M059J (cell line): ENCODE measurements at regions not wholly inside any gene's neighbourhood (a gene's known extent, or its start where the extent isn't known, plus 50 kb on each side); places are given as distances from the start of the nearest gene placed in this dataset.
A peak's percentile ranks its signal among the peaks of the same experiment; 100 is the strongest.

ENCODE experiments used
- DNase-seq: peaks from one replicate; pipeline ENCODE4 v3.0.0-alpha.2; 2012; ENCODE audit warnings: low read depth

DNA sequence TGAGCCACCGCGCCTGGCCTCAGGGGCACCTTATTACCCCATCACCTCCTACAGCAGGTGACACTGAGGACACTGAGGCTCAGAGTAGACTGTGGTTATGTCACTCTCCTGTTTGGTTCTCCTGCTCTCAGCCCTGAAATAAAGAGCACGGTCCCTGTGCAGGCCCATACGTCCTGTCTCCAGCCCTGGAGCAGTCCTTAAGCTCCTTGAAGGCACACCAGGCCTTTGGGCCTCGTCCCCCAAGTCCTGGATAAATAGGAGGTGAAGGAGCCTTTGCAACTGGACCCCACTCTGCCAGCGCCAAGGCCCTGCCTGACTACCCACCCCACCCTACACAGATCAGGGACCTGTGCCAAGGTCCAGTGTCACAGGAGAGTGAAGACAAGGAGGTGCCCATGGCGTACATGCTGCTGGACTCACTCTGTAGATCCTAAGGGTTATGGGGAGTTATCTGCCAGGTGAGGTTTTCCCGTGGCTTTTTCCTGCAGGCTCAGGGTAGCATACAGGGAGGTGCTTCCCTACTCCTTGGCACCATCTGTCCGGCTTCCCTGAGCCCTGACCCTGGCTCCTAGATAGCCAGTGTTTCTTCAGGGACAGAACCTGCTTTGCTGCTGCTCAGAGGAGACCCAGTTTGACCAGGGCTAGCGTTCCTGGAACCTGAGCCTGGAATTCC lies 253.2 kb downstream of the SEC14L1 start:
- DNase-seq: no peak

- peak; percentile 77 for DNase-seq
Measured at GRCh38 chr17:77394540-77395295, 253.9 kb downstream of the SEC14L1 start.

DNA sequence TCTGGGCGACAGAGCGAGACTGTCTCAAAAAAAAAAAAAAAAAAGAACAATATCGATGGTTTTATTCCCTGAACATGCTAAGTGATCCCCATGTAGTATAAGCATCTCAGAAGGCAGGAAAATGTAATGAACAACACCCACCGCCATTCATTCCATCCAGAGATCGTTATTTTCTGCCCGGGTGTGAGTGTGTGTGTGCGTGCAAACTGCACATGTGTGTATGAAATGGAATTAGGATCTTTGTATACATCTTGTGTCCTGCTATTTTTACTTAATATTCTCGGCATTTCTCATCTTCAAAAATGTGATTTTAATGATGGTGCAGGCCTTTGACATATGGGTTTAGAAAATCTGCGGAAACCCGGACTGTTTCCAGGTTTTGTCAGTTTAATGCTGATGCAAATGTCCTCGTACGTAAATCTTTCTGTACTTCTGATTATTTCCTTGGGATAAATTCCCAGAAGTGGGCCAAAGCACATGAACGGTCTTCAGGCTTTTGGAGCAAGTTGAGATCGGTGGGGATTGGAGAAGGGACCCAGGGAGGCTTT lies 254.8 kb downstream of the SEC14L1 start:
- DNase-seq: no peak

- no peak for DNase-seq
Measured at GRCh38 chr17:77396610-77397009, 255.8 kb downstream of the SEC14L1 start.

DNA sequence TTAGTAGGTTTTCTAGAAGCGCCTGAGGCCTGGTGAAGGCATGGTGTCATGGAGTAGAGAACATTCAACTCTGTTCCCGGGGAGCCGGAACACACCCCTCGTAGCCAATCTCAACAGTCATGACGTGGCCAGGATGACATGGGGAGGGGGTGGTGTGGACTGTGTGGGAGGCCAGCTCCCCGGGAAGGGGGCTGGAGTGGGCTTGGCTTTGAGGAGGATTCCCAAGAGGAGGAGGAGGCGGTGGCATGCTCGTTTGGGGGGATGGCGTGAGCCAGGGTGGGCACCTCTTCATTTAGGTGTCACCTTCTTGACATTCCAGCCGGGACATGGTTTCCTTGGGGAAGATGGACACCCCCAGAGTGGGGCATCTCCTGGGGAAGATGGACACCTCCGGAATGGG lies 257.5 kb downstream of the SEC14L1 start:
- DNase-seq: no peak

DNA sequence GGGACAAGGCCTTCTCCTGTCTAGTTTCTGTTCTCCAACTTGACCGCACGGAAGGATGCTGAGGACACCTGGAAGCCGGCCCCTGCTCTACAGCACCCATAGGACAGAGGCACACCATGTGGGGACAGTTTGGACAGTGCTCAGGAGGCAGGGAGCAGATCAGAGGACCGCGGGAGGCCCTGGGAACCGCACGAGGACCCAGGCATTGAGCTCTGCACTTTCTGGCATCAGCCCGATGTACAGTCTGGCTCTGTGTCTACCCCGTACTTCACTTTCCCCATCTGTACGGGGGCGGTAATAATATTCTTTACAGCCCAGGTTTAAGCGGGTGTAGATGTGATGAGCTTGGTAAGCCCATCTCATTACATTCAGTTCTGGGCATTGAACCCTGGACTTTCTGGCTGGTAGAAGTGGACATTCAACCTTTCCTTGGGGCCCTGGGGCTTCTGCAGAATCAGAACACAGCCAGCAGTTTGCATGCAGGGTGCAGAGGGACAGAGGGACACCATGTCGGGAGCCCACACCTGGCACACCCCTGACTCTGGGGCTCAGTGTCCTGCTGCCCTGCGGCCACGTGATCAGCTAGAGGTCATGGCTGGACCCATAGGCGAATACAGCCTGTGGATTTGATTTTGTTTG lies 258.7 kb downstream of the SEC14L1 start:
- no peak for DNase-seq

DNA sequence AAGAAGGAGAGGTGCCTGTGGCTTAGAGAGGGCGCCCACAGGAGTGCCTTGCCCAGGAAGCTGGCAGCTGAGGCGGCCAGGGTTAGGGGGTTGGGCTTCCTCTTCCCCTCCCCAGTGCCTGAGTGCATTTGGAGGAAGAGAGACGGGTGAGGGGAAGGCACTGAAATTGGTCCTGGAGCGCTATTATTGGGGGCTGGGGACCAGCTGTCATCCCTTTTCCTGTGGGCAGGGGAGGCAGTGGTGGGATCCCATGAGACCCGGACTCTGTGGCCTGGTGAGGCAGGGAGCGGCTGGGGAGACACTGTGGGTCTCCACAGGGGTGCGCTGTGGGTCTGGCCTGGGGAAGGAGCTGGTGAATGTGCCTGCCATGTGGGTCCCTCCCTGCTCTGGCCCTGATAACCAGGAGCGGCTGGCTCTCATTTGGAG lies 259.7 kb downstream of the SEC14L1 start:
- no peak for DNase-seq

DNA sequence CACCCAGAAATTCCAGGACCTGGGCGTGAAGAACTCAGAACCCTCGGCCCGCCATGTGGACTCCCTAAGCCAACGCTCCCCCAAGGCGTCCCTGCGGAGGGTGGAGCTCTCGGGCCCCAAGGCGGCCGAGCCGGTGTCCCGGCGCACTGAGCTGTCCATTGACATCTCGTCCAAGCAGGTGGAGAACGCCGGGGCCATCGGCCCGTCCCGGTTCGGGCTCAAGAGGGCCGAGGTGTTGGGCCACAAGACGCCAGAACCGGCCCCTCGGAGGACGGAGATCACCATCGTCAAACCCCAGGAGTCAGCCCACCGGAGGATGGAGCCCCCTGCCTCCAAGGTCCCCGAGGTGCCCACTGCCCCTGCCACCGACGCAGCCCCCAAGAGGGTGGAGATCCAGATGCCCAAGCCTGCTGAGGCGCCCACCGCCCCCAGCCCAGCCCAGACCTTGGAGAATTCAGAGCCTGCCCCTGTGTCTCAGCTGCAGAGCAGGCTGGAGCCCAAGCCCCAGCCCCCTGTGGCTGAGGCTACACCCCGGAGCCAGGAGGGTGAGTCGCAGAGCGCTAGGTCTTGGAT lies 261.5 kb downstream of the SEC14L1 start:
- DNase-seq: no peak

DNA sequence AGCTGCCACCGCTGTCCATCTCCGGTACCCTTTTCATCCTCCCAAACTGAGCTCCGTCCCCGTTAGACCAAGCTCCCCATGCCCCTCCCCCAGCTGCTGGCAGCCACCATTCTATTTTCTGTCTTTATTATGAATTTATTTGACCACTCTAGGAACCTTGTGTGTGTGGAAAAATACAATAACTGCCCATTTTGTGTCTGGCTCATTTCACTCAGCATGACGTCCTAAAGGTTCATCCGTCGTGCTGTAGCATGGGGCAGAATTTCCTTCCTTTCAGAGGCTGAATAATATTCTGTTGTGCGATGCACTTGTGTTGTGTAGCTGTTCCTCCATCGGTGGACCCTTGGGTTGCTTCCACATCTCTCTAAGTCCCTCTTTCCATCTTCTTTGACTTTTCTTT lies 263.1 kb downstream of the SEC14L1 start:
- no peak for DNase-seq

GRCh38 chr17:77404812-77405581 lies 264.2 kb downstream of the SEC14L1 start:
- DNase-seq: peak; percentile 89

GRCh38 chr17:77405867-77406732 lies 265.3 kb downstream of the SEC14L1 start:
- DNase-seq: no peak

DNA sequence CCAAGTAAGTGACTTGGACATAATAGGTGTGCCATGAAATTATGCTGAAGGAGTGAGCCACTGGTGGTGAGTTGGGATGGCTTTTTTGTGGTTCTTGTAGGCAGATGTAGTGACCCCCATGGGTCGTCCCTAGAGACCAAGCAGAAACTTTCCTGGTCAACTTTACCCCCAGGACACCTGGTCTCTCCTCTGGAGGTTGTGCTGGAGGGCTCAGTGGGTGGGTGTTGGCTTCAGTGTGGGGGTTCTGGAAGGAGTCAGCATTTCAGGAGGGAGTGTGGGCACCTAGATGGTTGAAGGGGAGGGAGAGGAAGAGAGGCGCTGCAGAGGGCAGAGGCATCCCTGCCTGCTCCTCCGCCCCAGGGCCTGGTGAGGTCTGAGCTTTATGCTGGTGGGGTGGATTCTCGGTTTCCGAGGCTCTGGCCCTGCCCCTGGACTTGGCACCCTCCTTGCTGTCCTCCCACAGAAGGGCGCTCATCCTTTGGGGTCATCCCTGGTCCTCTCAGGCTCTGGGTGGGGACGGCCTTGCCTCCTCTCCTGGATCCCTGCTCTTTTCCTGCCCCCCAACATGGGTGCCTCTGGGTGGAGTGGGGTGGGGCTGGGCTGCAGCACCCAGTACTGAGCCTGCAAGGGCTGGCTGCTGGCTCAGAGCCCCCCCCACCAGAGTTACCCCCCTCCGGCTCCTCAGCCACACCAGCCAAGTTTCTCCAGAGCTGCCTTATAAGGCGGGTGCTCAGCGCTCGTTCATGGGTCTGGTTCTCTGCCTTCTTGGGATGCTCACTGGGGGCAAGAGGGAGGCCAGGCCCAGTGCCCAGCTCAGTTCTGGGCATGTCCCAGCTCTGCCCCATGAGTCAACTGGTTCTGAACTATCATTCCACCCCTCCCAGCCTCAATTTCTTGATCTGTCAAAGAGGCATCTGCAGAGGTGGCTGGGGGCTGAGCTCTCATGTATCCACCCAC lies 266.8 kb downstream of the SEC14L1 start:
- DNase-seq: no peak

GRCh38 chr17:77408284-77408683 lies 267.5 kb downstream of the SEC14L1 start:
- DNase-seq: no peak

GRCh38 chr17:77409282-77410161 lies 268.8 kb downstream of the SEC14L1 start:
- no peak for DNase-seq

DNA sequence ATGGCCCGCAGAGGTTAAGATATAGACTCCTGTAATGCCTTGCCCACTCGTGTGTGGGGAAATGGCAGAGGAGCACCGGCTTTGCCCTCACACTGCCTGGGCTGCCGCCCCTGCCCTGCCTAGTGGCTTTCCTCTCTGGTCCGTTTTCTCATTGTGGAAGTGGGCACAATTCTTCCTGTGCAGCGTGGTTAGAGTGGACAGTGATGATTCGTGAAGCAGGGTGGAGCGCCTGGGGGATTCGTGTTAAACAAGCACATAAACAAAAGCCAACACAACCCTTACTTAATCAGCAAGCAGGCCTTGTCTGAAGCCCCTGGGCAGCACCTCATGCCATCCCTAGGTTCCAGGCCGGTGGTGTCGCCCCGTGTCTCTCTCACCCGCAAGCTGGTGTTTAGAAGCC lies 269.7 kb downstream of the SEC14L1 start:
- DNase-seq: no peak

DNA sequence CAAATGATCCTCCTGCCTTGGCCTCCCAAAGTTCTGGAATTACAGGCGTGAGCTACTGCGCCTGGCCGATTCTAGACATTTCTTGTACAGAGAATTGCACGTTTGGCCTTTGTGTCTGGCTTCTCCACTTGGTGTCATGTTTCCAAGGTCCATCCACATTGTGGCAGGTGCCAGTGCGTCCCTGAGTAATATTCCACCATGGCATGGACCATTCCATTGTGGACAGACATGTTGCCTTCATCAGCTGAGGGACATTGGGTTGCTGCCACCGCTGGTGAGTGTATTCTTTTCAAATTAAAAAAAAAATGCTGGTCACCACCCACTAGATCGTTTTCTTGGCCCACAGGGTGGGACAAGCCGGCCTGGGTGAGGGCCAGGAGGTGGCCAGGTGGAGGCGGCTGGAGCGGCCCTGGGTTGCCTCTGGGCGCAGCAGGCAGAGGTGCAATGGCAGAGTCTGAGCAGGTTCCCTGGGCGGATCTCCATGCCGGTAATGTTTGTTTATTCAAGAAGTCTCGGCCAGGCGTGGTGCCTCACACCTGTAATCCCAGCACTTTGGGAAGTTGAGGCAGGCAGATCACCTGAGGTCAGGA lies 274.1 kb downstream of the SEC14L1 start:
- DNase-seq: no peak

- DNase-seq: no peak
Measured at GRCh38 chr17:77416105-77416713, 275.4 kb downstream of the SEC14L1 start.

- DNase-seq: no peak
Measured at GRCh38 chr17:77417575-77417974, 276.8 kb downstream of the SEC14L1 start.
